ENCODE measurements at regions not wholly inside any gene's neighbourhood (a gene's known extent, or its start where the extent isn't known, plus 50 kb on each side); places are given as distances from the start of the nearest gene placed in this dataset.
A peak's percentile ranks its signal among the peaks of the same experiment; 100 is the strongest.
"Not testable (repeated sequence)": the region's sequence is repeated elsewhere in the genome, so short reads cannot be mapped to it uniquely, and the experiment has no call there.

GRCh38 chr9:78118742-78119473 lies 87.3 kb upstream of the GNAQ start:
- Histone ChIP-seq H3K36me3 (ENCODE audit: insufficient read depth, low read length) (no peaks in the 10 kb centered on the region), H3K9me3 (replicated peaks; ENCODE audit: low read length) (no peaks in the 10 kb centered on the region), H3K4me1 (ENCODE audit: control insufficient read depth, insufficient read depth, low read length) (peaks cover 10% of the 10 kb centered on the region), H3K27me3 (ENCODE audit: control insufficient read depth, insufficient read depth, low read length) (no peaks in the 10 kb centered on the region), H3K4me2 (ENCODE audit: low read length) (peak overlapping the region; percentile 10), H3K9ac (ENCODE audit: low read depth, low read length) (no peak overlapping the region), H3K4me3 (ENCODE audit: low read length) (no peak overlapping the region)

GRCh38 chr9:78115073-78115472 lies 83.5 kb upstream of the GNAQ start:
- no peak overlapping the region for H3K4me3 ChIP-seq (ENCODE audit: low read length)
- H3K4me2 ChIP-seq (ENCODE audit: low read length): no peak overlapping the region
- no peak overlapping the region for H3K9ac ChIP-seq (ENCODE audit: low read depth, low read length)
- no peaks in the 10 kb centered on the region for H3K9me3 ChIP-seq (replicated peaks; ENCODE audit: low read length)
- no peaks in the 10 kb centered on the region for H3K36me3 ChIP-seq (ENCODE audit: insufficient read depth, low read length)
- H3K27me3 ChIP-seq (ENCODE audit: control insufficient read depth, insufficient read depth, low read length): no peaks in the 10 kb centered on the region
- H3K4me1 ChIP-seq (ENCODE audit: control insufficient read depth, insufficient read depth, low read length): peaks cover 10% of the 10 kb centered on the region

GRCh38 chr9:78114581-78114980 lies 83.0 kb upstream of the GNAQ start:
- H3K9ac ChIP-seq (ENCODE audit: low read depth, low read length): no peak overlapping the region
- no peaks in the 10 kb centered on the region for H3K9me3 ChIP-seq (replicated peaks; ENCODE audit: low read length)
- no peak overlapping the region for H3K4me2 ChIP-seq (ENCODE audit: low read length)
- no peak overlapping the region for H3K4me3 ChIP-seq (ENCODE audit: low read length)
- no peaks in the 10 kb centered on the region for H3K27me3 ChIP-seq (ENCODE audit: control insufficient read depth, insufficient read depth, low read length)
- peaks cover 9% of the 10 kb centered on the region for H3K4me1 ChIP-seq (ENCODE audit: control insufficient read depth, insufficient read depth, low read length)
- H3K36me3 ChIP-seq (ENCODE audit: insufficient read depth, low read length): no peaks in the 10 kb centered on the region

- no peaks in the 10 kb centered on the region for H3K36me3 ChIP-seq (ENCODE audit: insufficient read depth, low read length)
- H3K27me3 ChIP-seq (ENCODE audit: control insufficient read depth, insufficient read depth, low read length): peaks cover 13% of the 10 kb centered on the region
- no peak overlapping the region for H3K4me2 ChIP-seq (ENCODE audit: low read length)
- H3K4me1 ChIP-seq (ENCODE audit: control insufficient read depth, insufficient read depth, low read length): no peaks in the 10 kb centered on the region
- H3K4me3 ChIP-seq (ENCODE audit: low read length): no peak overlapping the region
- H3K9ac ChIP-seq (ENCODE audit: low read depth, low read length): no peak overlapping the region
- H3K9me3 ChIP-seq (replicated peaks; ENCODE audit: low read length): no peaks in the 10 kb centered on the region
These were observed 80.8 kb upstream of the GNAQ start for GRCh38 chr9:78112406-78112805.

GRCh38 chr9:78112004-78112403 lies 80.4 kb upstream of the GNAQ start:
- Histone ChIP-seq H3K4me3 (ENCODE audit: low read length) (no peak overlapping the region), H3K4me2 (ENCODE audit: low read length) (no peak overlapping the region), H3K27me3 (ENCODE audit: control insufficient read depth, insufficient read depth, low read length) (peaks cover 13% of the 10 kb centered on the region), H3K9ac (ENCODE audit: low read depth, low read length) (no peak overlapping the region), H3K36me3 (ENCODE audit: insufficient read depth, low read length) (no peaks in the 10 kb centered on the region), H3K4me1 (ENCODE audit: control insufficient read depth, insufficient read depth, low read length) (no peaks in the 10 kb centered on the region), H3K9me3 (replicated peaks; ENCODE audit: low read length) (no peaks in the 10 kb centered on the region)

GRCh38 chr9:78109075-78109474 lies 77.5 kb upstream of the GNAQ start:
- no peak overlapping the region for H3K4me3 ChIP-seq (ENCODE audit: low read length)
- H3K4me2 ChIP-seq (ENCODE audit: low read length): no peak overlapping the region
- no peaks in the 10 kb centered on the region for H3K36me3 ChIP-seq (ENCODE audit: insufficient read depth, low read length)
- peaks cover 22% of the 10 kb centered on the region for H3K27me3 ChIP-seq (ENCODE audit: control insufficient read depth, insufficient read depth, low read length)
- H3K4me1 ChIP-seq (ENCODE audit: control insufficient read depth, insufficient read depth, low read length): no peaks in the 10 kb centered on the region
- H3K9me3 ChIP-seq (replicated peaks; ENCODE audit: low read length): no peaks in the 10 kb centered on the region
- H3K9ac ChIP-seq (ENCODE audit: low read depth, low read length): no peak overlapping the region

GRCh38 chr9:78106586-78106985 lies 75.0 kb upstream of the GNAQ start:
- H3K4me3 ChIP-seq (ENCODE audit: low read length); H3K9ac ChIP-seq (ENCODE audit: low read depth, low read length); H3K36me3 ChIP-seq (ENCODE audit: insufficient read depth, low read length); H3K4me2 ChIP-seq (ENCODE audit: low read length); H3K4me1 ChIP-seq (ENCODE audit: control insufficient read depth, insufficient read depth, low read length); H3K9me3 ChIP-seq (replicated peaks; ENCODE audit: low read length): not testable (repeated sequence)
- peaks cover 30% of the 10 kb centered on the region for H3K27me3 ChIP-seq (ENCODE audit: control insufficient read depth, insufficient read depth, low read length)

GRCh38 chr9:78103971-78104433 lies 72.4 kb upstream of the GNAQ start:
- no peak overlapping the region for H3K9ac ChIP-seq (ENCODE audit: low read depth, low read length)
- no peaks in the 10 kb centered on the region for H3K36me3 ChIP-seq (ENCODE audit: insufficient read depth, low read length)
- no peak overlapping the region for H3K4me3 ChIP-seq (ENCODE audit: low read length)
- H3K9me3 ChIP-seq (replicated peaks; ENCODE audit: low read length): no peaks in the 10 kb centered on the region
- H3K4me1 ChIP-seq (ENCODE audit: control insufficient read depth, insufficient read depth, low read length): no peaks in the 10 kb centered on the region
- H3K27me3 ChIP-seq (ENCODE audit: control insufficient read depth, insufficient read depth, low read length): peaks cover 34% of the 10 kb centered on the region
- H3K4me2 ChIP-seq (ENCODE audit: low read length): no peak overlapping the region

GRCh38 chr9:78101247-78101646 lies 69.6 kb upstream of the GNAQ start:
- no peak overlapping the region for H3K4me3 ChIP-seq (ENCODE audit: low read length)
- H3K4me2 ChIP-seq (ENCODE audit: low read length): no peak overlapping the region
- H3K9ac ChIP-seq (ENCODE audit: low read depth, low read length): no peak overlapping the region
- no peaks in the 10 kb centered on the region for H3K4me1 ChIP-seq (ENCODE audit: control insufficient read depth, insufficient read depth, low read length)
- peaks cover 40% of the 10 kb centered on the region for H3K27me3 ChIP-seq (ENCODE audit: control insufficient read depth, insufficient read depth, low read length)
- no peaks in the 10 kb centered on the region for H3K9me3 ChIP-seq (replicated peaks; ENCODE audit: low read length)
- no peaks in the 10 kb centered on the region for H3K36me3 ChIP-seq (ENCODE audit: insufficient read depth, low read length)

- Histone ChIP-seq H3K4me1 (ENCODE audit: control insufficient read depth, insufficient read depth, low read length) (no peaks in the 10 kb centered on the region), H3K9me3 (replicated peaks; ENCODE audit: low read length) (no peaks in the 10 kb centered on the region), H3K4me2 (ENCODE audit: low read length) (no peak overlapping the region), H3K36me3 (ENCODE audit: insufficient read depth, low read length) (no peaks in the 10 kb centered on the region), H3K27me3 (ENCODE audit: control insufficient read depth, insufficient read depth, low read length) (peaks cover 24% of the 10 kb centered on the region), H3K4me3 (ENCODE audit: low read length) (no peak overlapping the region), H3K9ac (ENCODE audit: low read depth, low read length) (no peak overlapping the region)
These were observed 65.9 kb upstream of the GNAQ start for GRCh38 chr9:78097541-78097940.

- Histone ChIP-seq H3K4me1 (ENCODE audit: control insufficient read depth, insufficient read depth, low read length) (no peaks in the 10 kb centered on the region), H3K9ac (ENCODE audit: low read depth, low read length) (no peak overlapping the region), H3K9me3 (replicated peaks; ENCODE audit: low read length) (no peaks in the 10 kb centered on the region), H3K36me3 (ENCODE audit: insufficient read depth, low read length) (no peaks in the 10 kb centered on the region), H3K4me2 (ENCODE audit: low read length) (no peak overlapping the region), H3K4me3 (ENCODE audit: low read length) (no peak overlapping the region), H3K27me3 (ENCODE audit: control insufficient read depth, insufficient read depth, low read length) (peaks cover 4% of the 10 kb centered on the region)
These were observed 60.1 kb upstream of the GNAQ start for GRCh38 chr9:78091731-78092130.

- Histone ChIP-seq H3K4me2 (ENCODE audit: low read length) (no peak overlapping the region), H3K4me1 (ENCODE audit: control insufficient read depth, insufficient read depth, low read length) (no peaks in the 10 kb centered on the region), H3K4me3 (ENCODE audit: low read length) (no peak overlapping the region), H3K9ac (ENCODE audit: low read depth, low read length) (no peak overlapping the region), H3K27me3 (ENCODE audit: control insufficient read depth, insufficient read depth, low read length) (no peaks in the 10 kb centered on the region), H3K9me3 (replicated peaks; ENCODE audit: low read length) (no peaks in the 10 kb centered on the region), H3K36me3 (ENCODE audit: insufficient read depth, low read length) (no peaks in the 10 kb centered on the region)
These were observed 57.5 kb upstream of the GNAQ start for GRCh38 chr9:78089111-78089510.
